CD1c-positive myeloid dendritic cell (primary cell): ENCODE measurements at regions not wholly inside any gene's neighbourhood (a gene's known extent, or its start where the extent isn't known, plus 50 kb on each side); places are given as distances from the start of the nearest gene placed in this dataset.
"Not testable (repeated sequence)": the region's sequence is repeated elsewhere in the genome, so short reads cannot be mapped to it uniquely, and the experiment has no call there.

ENCODE experiments used
- DNase-seq: peaks from one replicate; pipeline ENCODE4 v3.0.0-alpha.2; 2016; ENCODE audit errors: extremely low spot score

- no peak for DNase-seq
These were observed 198.7 kb downstream of the SPP2 start for GRCh38 chr2:234249034-234249735.

GRCh38 chr2:234248213-234248710, 197.8 kb downstream of the SPP2 start:
- not testable (repeated sequence) for DNase-seq

GRCh38 chr2:234247453-234248180, 197.1 kb downstream of the SPP2 start:
- DNase-seq, result no peak

GRCh38 chr2:234245945-234246344, 195.4 kb downstream of the SPP2 start:
- DNase-seq, result no peak

GRCh38 chr2:234243871-234244565, 193.5 kb downstream of the SPP2 start:
- DNase-seq, result no peak

- DNase-seq, result no peak
These were observed 191.9 kb downstream of the SPP2 start for GRCh38 chr2:234242459-234242836.

GRCh38 chr2:234241656-234242458, 191.4 kb downstream of the SPP2 start:
- DNase-seq, result no peak

GRCh38 chr2:234240917-234241316, 190.4 kb downstream of the SPP2 start:
- DNase-seq, result no peak

- DNase-seq, result no peak
These were observed 184.7 kb downstream of the SPP2 start for GRCh38 chr2:234235191-234235590.

- no peak for DNase-seq
These were observed 181.0 kb downstream of the SPP2 start for GRCh38 chr2:234231460-234231859.

- no peak for DNase-seq
These were observed 168.5 kb downstream of the SPP2 start for GRCh38 chr2:234219046-234219310.

- DNase-seq, result no peak
These were observed 168.0 kb downstream of the SPP2 start for GRCh38 chr2:234218266-234219045.

GRCh38 chr2:234212534-234212933, 162.0 kb downstream of the SPP2 start:
- DNase-seq, result no peak

- no peak for DNase-seq
These were observed 161.3 kb downstream of the SPP2 start for GRCh38 chr2:234211797-234212196.

- DNase-seq, result no peak
These were observed 156.2 kb downstream of the SPP2 start for GRCh38 chr2:234206738-234207137.

- no peak for DNase-seq
These were observed 154.0 kb downstream of the SPP2 start for GRCh38 chr2:234204480-234204879.

- DNase-seq, result no peak
These were observed 152.9 kb downstream of the SPP2 start for GRCh38 chr2:234203135-234203984.

GRCh38 chr2:234202601-234203000, 152.1 kb downstream of the SPP2 start:
- no peak for DNase-seq

GRCh38 chr2:234199996-234200395, 149.5 kb downstream of the SPP2 start:
- DNase-seq, result no peak

GRCh38 chr2:234198976-234199375, 148.5 kb downstream of the SPP2 start:
- DNase-seq, result no peak
